WTC11 (cell line): ENCODE measurements at regions not wholly inside any gene's neighbourhood (a gene's known extent, or its start where the extent isn't known, plus 50 kb on each side); places are given as distances from the start of the nearest gene placed in this dataset.

Source experiments
- ATAC-seq: fragments of 200-7000 bp; cut with Tn5 transposase; 2 replicates; pipeline ENCODE4 v1.10.0; 2021; ENCODE audit warnings: mild to moderate bottlenecking, moderate library complexity
- CTCF ChIA-PET: fragments of 300-600 bp; sonication (Branson Sonifier 250); formaldehyde crosslinking; loops from one replicate; lab custom pipeline; 2021; ENCODE audit warnings: antibody characterized with exemption; lab: Charles Lee
- POLR2A ChIA-PET: fragments of 350-600 bp; sonication (Branson Sonifier 250); formaldehyde crosslinking; loops from one replicate; lab custom pipeline; 2021; ENCODE audit warnings: antibody characterized with exemption; lab: Charles Lee
- DNase-seq: peaks from one replicate; pipeline ENCODE4 v3.0.0; 2021; ENCODE audit warnings: low spot score
- H3K27ac Mint-ChIP-seq: 2 replicates; pipeline ENCODE4 v1.8.0; 2021; ENCODE audit warnings: mixed read lengths
- H3K27me3 Mint-ChIP-seq: 2 replicates; pipeline ENCODE4 v1.8.0; 2021; ENCODE audit warnings: low read depth, mild to moderate bottlenecking, moderate library complexity, mixed read lengths
- H3K36me3 Mint-ChIP-seq: 2 replicates; pipeline ENCODE4 v1.8.0; 2021; ENCODE audit warnings: mixed read lengths
- H3K4me1 Mint-ChIP-seq: 2 replicates; pipeline ENCODE4 v1.8.0; 2022; ENCODE audit warnings: mixed read lengths
- H3K4me3 Mint-ChIP-seq: 2 replicates; pipeline ENCODE4 v1.8.0; 2021; ENCODE audit warnings: mild to moderate bottlenecking, moderate library complexity, mixed read lengths
- H3K9me3 Mint-ChIP-seq: 2 replicates; pipeline ENCODE4 v1.8.0; 2021; ENCODE audit warnings: mixed read lengths
- ATF1 ChIP-seq: sonication (generic); formaldehyde crosslinking; IDR thresholded peaks from 2 replicates; pipeline ENCODE4 v1.8.1; 2023; ENCODE audit warnings: mild to moderate bottlenecking, moderate library complexity, missing genetic modification reagents
- FOXK1 ChIP-seq: sonication (generic); formaldehyde crosslinking; IDR thresholded peaks from 2 replicates; pipeline ENCODE4 v1.8.0; 2022; ENCODE audit warnings: mild to moderate bottlenecking, moderate library complexity, missing genetic modification reagents
- GRHL2 ChIP-seq: fragments of 250-450 bp; sonication (Bioruptor Pico); IDR thresholded peaks from 2 replicates; pipeline ENCODE4 v1.8.0; 2022; ENCODE audit warnings: mild to moderate bottlenecking, moderate library complexity; ENCODE audit not compliant: insufficient replicate concordance, severe bottlenecking
- HMGA2 ChIP-seq: fragments of 250-450 bp; sonication (Bioruptor Pico); IDR thresholded peaks from 2 replicates; pipeline ENCODE4 v1.4.0; 2021; ENCODE audit warnings: mild to moderate bottlenecking, moderate library complexity
- JAZF1 ChIP-seq: fragments of 250-450 bp; sonication (Bioruptor Pico); IDR thresholded peaks from 2 replicates; pipeline ENCODE4 v1.9.0; 2021; ENCODE audit warnings: moderate library complexity, mild to moderate bottlenecking, inconsistent platforms
- NFATC4 ChIP-seq: fragments of 250-450 bp; sonication (Bioruptor Pico); IDR thresholded peaks from 2 replicates; pipeline ENCODE4 v1.9.0; 2021; ENCODE audit warnings: mild to moderate bottlenecking
- NFE2L1 ChIP-seq: sonication (generic); formaldehyde crosslinking; IDR thresholded peaks from 2 replicates; pipeline ENCODE4 v1.8.1; 2023; ENCODE audit warnings: missing genetic modification reagents
- NR3C1 ChIP-seq: sonication (generic); formaldehyde crosslinking; conservative IDR thresholded peaks from 2 replicates; pipeline ENCODE4 v1.8.1; 2023; ENCODE audit warnings: low read depth, mild to moderate bottlenecking, missing genetic modification reagents
- SMAD4 ChIP-seq: sonication (generic); formaldehyde crosslinking; IDR thresholded peaks from 2 replicates; pipeline ENCODE4 v1.8.0; 2022; ENCODE audit warnings: mild to moderate bottlenecking, missing genetic modification reagents
- TEAD1 ChIP-seq: sonication (generic); formaldehyde crosslinking; IDR thresholded peaks from 2 replicates; pipeline ENCODE4 v1.8.0; 2022; ENCODE audit warnings: mild to moderate bottlenecking, missing genetic modification reagents
- ZNF416 ChIP-seq: fragments of 250-450 bp; sonication (Bioruptor Pico); IDR thresholded peaks from 2 replicates; pipeline ENCODE4 v1.9.0; 2021; ENCODE audit warnings: mild to moderate bottlenecking, inconsistent platforms
- TF ChIP-seq, protein P1 (sequence below): sonication (generic); formaldehyde crosslinking; IDR thresholded peaks from 2 replicates; pipeline ENCODE4 v1.8.1; 2022; ENCODE audit warnings: low read depth, mild to moderate bottlenecking, moderate library complexity, missing genetic modification reagents, borderline replicate concordance
- TF ChIP-seq, protein P2 (sequence below): sonication (generic); formaldehyde crosslinking; IDR thresholded peaks from 2 replicates; pipeline ENCODE4 v1.8.0; 2023; ENCODE audit warnings: missing genetic modification reagents
- TF ChIP-seq, protein P3 (sequence below): fragments of 250-450 bp; sonication (Bioruptor Pico); IDR thresholded peaks from 2 replicates; pipeline ENCODE4 v1.8.0; 2021; ENCODE audit warnings: mild to moderate bottlenecking
- TF ChIP-seq, protein P4 (sequence below): fragments of 250-450 bp; sonication (Bioruptor Pico); IDR thresholded peaks from 2 replicates; pipeline ENCODE4 v1.9.0; 2021; ENCODE audit warnings: mild to moderate bottlenecking
- TF ChIP-seq, protein P5 (sequence below): sonication (generic); formaldehyde crosslinking; IDR thresholded peaks from 2 replicates; pipeline ENCODE4 v1.8.1; 2022; ENCODE audit warnings: low read depth, missing genetic modification reagents, borderline replicate concordance
- TF ChIP-seq, protein P6 (sequence below): sonication (generic); formaldehyde crosslinking; IDR thresholded peaks from 2 replicates; pipeline ENCODE4 v1.8.1; 2022; ENCODE audit warnings: mild to moderate bottlenecking, moderate library complexity, missing genetic modification reagents
- TF ChIP-seq, protein P7 (sequence below): sonication (generic); formaldehyde crosslinking; IDR thresholded peaks from 2 replicates; pipeline ENCODE4 v1.8.0; 2022; ENCODE audit warnings: mild to moderate bottlenecking, missing genetic modification reagents

DNA sequence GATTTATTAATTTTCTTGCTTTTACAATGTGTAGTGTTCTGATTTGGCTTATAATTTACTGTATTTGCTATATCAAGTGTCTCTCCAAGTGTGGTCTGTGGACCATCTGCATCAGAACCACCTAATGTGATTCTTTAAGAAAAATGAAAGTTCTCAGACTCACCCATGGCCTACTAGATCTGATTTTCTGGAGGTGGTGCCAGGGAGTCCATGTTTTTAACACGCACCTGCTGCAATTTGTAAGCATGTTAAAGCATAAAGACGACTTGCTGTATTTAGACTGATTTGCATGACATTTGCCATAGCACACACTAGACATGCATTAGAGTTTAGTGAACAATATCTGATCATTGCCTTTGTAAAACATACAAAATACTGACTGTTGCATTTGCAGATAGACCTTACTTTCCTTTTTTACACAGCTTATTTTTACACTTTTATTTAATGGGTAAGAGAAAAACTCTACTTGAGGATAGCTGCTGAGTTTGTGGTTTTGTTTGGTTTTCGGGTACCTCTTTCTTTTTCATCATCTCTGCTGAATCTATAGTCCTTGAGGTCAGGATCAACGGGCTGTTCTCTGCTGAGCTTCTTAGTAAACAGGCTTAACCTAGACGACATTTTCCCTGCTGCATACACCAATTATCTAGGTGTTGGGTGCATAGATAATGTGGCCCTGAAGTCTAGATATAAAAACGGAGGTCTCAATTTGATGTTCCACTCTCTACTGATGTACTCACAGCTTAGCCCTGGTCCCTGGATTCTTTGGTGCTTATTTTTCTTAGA is 138.0 kb upstream of the ZNF366 start:
- ATAC-seq (no peak), DNase-seq (no peak)
- Mint-ChIP-seq H3K27ac (no peak overlapping the region), H3K36me3 (no peaks in the 10 kb centered on the region), H3K9me3 (no peaks in the 10 kb centered on the region), H3K27me3 (peaks cover 3% of the 10 kb centered on the region; the same call in 1 of the 2 replicates), H3K4me1 (peaks cover 5% of the 10 kb centered on the region; the same call in 1 of the 2 replicates), H3K4me3 (no peak overlapping the region)
- TF ChIP-seq, protein P1, sequence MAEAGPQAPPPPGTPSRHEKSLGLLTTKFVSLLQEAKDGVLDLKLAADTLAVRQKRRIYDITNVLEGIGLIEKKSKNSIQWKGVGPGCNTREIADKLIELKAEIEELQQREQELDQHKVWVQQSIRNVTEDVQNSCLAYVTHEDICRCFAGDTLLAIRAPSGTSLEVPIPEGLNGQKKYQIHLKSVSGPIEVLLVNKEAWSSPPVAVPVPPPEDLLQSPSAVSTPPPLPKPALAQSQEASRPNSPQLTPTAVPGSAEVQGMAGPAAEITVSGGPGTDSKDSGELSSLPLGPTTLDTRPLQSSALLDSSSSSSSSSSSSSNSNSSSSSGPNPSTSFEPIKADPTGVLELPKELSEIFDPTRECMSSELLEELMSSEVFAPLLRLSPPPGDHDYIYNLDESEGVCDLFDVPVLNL (CRISPR knock-in tag) = no peak
- TF ChIP-seq ZNF416 = no peak
- TF ChIP-seq, protein P2, sequence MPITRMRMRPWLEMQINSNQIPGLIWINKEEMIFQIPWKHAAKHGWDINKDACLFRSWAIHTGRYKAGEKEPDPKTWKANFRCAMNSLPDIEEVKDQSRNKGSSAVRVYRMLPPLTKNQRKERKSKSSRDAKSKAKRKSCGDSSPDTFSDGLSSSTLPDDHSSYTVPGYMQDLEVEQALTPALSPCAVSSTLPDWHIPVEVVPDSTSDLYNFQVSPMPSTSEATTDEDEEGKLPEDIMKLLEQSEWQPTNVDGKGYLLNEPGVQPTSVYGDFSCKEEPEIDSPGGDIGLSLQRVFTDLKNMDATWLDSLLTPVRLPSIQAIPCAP (CRISPR knock-in tag) = no peak
- TF ChIP-seq HMGA2 = no peak
- no peak for TF ChIP-seq JAZF1 (CRISPR knock-in tag)
- TF ChIP-seq, protein P3, sequence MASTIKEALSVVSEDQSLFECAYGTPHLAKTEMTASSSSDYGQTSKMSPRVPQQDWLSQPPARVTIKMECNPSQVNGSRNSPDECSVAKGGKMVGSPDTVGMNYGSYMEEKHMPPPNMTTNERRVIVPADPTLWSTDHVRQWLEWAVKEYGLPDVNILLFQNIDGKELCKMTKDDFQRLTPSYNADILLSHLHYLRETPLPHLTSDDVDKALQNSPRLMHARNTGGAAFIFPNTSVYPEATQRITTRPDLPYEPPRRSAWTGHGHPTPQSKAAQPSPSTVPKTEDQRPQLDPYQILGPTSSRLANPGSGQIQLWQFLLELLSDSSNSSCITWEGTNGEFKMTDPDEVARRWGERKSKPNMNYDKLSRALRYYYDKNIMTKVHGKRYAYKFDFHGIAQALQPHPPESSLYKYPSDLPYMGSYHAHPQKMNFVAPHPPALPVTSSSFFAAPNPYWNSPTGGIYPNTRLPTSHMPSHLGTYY (CRISPR knock-in tag) = no peak
- TF ChIP-seq, protein P4, sequence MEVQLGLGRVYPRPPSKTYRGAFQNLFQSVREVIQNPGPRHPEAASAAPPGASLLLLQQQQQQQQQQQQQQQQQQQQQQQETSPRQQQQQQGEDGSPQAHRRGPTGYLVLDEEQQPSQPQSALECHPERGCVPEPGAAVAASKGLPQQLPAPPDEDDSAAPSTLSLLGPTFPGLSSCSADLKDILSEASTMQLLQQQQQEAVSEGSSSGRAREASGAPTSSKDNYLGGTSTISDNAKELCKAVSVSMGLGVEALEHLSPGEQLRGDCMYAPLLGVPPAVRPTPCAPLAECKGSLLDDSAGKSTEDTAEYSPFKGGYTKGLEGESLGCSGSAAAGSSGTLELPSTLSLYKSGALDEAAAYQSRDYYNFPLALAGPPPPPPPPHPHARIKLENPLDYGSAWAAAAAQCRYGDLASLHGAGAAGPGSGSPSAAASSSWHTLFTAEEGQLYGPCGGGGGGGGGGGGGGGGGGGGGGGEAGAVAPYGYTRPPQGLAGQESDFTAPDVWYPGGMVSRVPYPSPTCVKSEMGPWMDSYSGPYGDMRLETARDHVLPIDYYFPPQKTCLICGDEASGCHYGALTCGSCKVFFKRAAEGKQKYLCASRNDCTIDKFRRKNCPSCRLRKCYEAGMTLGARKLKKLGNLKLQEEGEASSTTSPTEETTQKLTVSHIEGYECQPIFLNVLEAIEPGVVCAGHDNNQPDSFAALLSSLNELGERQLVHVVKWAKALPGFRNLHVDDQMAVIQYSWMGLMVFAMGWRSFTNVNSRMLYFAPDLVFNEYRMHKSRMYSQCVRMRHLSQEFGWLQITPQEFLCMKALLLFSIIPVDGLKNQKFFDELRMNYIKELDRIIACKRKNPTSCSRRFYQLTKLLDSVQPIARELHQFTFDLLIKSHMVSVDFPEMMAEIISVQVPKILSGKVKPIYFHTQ (CRISPR knock-in tag) = no peak
- no peak for TF ChIP-seq SMAD4 (CRISPR knock-in tag)
- ChIA-PET POLR2A (interaction anchor here (0.6 kb wide), 1 partner anchor 16 kb away, joined by 3 read pairs; no protein-coding TSS in a partner anchor), CTCF (no interaction called here)

DNA sequence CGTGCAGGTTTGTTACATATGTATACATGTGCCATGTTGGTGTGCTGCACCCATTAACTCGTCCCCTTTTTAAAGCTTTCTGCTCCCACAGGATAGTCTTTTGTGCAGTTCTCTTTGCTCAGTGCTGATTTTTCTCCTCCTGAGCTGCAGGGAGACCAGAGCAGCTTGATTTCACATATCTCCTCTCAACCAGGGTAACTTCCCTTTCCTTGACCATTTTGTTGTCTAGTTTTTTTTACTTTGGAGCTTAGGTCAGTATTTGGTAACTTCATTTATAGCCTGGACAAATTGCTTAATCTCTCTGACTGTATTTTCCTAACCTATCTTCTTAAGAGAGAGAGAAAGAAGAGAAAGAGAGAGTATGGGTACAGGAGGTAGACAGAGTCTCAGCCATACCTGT is 137.1 kb upstream of the ZNF366 start:
- DNase-seq (no peak), ATAC-seq (no peak)
- Mint-ChIP-seq H3K36me3 (no peaks in the 10 kb centered on the region), H3K27me3 (peaks cover 2% of the 10 kb centered on the region; the same call in 1 of the 2 replicates), H3K27ac (no peak overlapping the region), H3K4me3 (no peak overlapping the region), H3K4me1 (peaks cover 3% of the 10 kb centered on the region; the same call in 1 of the 2 replicates), H3K9me3 (no peaks in the 10 kb centered on the region)
- no peak for TF ChIP-seq GRHL2 (CRISPR knock-in tag)
- TF ChIP-seq, protein P5, sequence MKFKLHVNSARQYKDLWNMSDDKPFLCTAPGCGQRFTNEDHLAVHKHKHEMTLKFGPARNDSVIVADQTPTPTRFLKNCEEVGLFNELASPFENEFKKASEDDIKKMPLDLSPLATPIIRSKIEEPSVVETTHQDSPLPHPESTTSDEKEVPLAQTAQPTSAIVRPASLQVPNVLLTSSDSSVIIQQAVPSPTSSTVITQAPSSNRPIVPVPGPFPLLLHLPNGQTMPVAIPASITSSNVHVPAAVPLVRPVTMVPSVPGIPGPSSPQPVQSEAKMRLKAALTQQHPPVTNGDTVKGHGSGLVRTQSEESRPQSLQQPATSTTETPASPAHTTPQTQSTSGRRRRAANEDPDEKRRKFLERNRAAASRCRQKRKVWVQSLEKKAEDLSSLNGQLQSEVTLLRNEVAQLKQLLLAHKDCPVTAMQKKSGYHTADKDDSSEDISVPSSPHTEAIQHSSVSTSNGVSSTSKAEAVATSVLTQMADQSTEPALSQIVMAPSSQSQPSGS (CRISPR knock-in tag) = no peak
- TF ChIP-seq TEAD1 (CRISPR knock-in tag) = no peak
- TF ChIP-seq NR3C1 = no peak
- TF ChIP-seq NFE2L1 (CRISPR knock-in tag) = no peak
- POLR2A ChIA-PET = interaction anchor here (0.6 kb wide), 1 partner anchor 17 kb away, joined by 3 read pairs; no protein-coding TSS in a partner anchor
- CTCF ChIA-PET = no interaction called here

DNA sequence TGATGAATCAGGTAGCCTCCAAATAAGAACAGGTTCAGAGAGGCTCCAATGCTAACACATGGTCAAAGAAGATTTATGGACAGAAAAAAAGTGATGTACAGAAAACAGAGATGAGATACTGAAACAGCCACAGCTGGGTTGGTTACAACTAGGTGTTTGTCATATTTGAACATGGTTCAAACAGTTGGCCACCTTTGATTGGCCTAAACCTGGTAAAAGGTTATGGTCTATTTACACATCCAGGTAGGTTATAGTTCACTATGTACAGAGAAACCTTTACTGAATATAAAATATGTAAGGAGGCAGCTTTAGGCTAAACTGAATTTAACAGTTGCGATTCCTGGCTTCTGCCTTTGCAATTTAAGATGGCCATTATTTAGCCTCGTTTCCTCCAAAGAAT is 134.0 kb upstream of the ZNF366 start:
- H3K27ac Mint-ChIP-seq = no peak overlapping the region
- POLR2A ChIA-PET = no interaction called here
- no peaks in the 10 kb centered on the region for H3K36me3 Mint-ChIP-seq
- DNase-seq (no peak), ATAC-seq (no peak)
- H3K4me3 Mint-ChIP-seq = no peak overlapping the region
- H3K27me3 Mint-ChIP-seq = no peaks in the 10 kb centered on the region
- no peaks in the 10 kb centered on the region for H3K9me3 Mint-ChIP-seq
- TF ChIP-seq FOXK1 (CRISPR knock-in tag) (no peak), ATF1 (CRISPR knock-in tag) (no peak), NFATC4 (no peak)
- TF ChIP-seq, protein P6, sequence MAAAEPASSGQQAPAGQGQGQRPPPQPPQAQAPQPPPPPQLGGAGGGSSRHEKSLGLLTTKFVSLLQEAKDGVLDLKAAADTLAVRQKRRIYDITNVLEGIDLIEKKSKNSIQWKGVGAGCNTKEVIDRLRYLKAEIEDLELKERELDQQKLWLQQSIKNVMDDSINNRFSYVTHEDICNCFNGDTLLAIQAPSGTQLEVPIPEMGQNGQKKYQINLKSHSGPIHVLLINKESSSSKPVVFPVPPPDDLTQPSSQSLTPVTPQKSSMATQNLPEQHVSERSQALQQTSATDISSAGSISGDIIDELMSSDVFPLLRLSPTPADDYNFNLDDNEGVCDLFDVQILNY (CRISPR knock-in tag) = no peak
- TF ChIP-seq, protein P7, sequence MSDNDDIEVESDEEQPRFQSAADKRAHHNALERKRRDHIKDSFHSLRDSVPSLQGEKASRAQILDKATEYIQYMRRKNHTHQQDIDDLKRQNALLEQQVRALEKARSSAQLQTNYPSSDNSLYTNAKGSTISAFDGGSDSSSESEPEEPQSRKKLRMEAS (CRISPR knock-in tag) = no peak
- CTCF ChIA-PET = no interaction called here
- no peaks in the 10 kb centered on the region for H3K4me1 Mint-ChIP-seq
